ENCODE measurements at regions not wholly inside any gene's neighbourhood (a gene's known extent, or its start where the extent isn't known, plus 50 kb on each side); places are given as distances from the start of the nearest gene placed in this dataset.
"Not testable (repeated sequence)": the region's sequence is repeated elsewhere in the genome, so short reads cannot be mapped to it uniquely, and the experiment has no call there.

DNA sequence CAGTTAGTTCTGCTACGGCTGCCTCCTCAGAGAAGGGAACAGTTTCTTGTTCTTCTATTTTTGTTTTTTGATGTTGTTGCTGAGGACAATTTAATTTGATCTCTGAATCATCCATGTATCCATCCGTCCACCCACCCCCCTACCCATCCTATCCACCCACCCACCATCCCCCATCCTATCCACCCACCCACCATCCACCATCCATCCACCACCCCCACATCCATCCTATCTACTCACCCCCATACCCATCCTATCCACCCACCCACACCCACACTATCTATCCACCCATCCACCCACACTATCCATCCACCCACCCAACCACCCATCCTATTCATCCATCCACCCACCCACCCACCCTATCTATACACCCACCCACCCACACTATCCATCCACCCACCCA lies 1207.2 kb downstream of the BRD1 start:
- TF ChIP-seq ZZZ3 (CRISPR knock-in tag; IDR thresholded peaks at IDR 0.05; ENCODE audit: borderline replicate concordance); PAWR (CRISPR knock-in tag; IDR thresholded peaks at IDR 0.05; ENCODE audit: borderline replicate concordance); NFE2 (CRISPR knock-in tag; IDR thresholded peaks at IDR 0.05); KLF13 (CRISPR knock-in tag; IDR thresholded peaks at IDR 0.05); ZNF20 (CRISPR knock-in tag; IDR thresholded peaks at IDR 0.05): not testable (repeated sequence)

All from HepG2 (cell line).